ENCODE measurements at regions not wholly inside any gene's neighbourhood (a gene's known extent, or its start where the extent isn't known, plus 50 kb on each side); places are given as distances from the start of the nearest gene placed in this dataset.

- Histone ChIP-seq H3K4me1 (ENCODE audit: control insufficient read depth, insufficient read depth, low read length, poor library complexity, severe bottlenecking) (no peaks in the 10 kb centered on the region), H3K4me3 (ENCODE audit: insufficient read depth, low read depth, low read length, poor library complexity, severe bottlenecking) (no peak overlapping the region), H3K27ac (ENCODE audit: insufficient read depth, low read length, poor library complexity, severe bottlenecking) (no peak overlapping the region), H3K36me3 (ENCODE audit: control insufficient read depth, insufficient read depth, low read length) (no peaks in the 10 kb centered on the region), H3K9me3 (ENCODE audit: control insufficient read depth, low read length) (no peaks in the 10 kb centered on the region), H3K27me3 (replicated peaks; ENCODE audit: control insufficient read depth, insufficient read depth, low read length, poor library complexity, severe bottlenecking) (no peaks in the 10 kb centered on the region)
- no peak for DNase-seq
Observed at GRCh38 chr2:168338292-168338691, 90.9 kb upstream of the STK39 start.

- H3K9me3 ChIP-seq (ENCODE audit: control insufficient read depth, low read length), result no peaks in the 10 kb centered on the region
- no peaks in the 10 kb centered on the region for H3K27me3 ChIP-seq (replicated peaks; ENCODE audit: control insufficient read depth, insufficient read depth, low read length, poor library complexity, severe bottlenecking)
- DNase-seq, result no peak
- H3K4me3 ChIP-seq (ENCODE audit: insufficient read depth, low read depth, low read length, poor library complexity, severe bottlenecking), result no peak overlapping the region
- no peaks in the 10 kb centered on the region for H3K4me1 ChIP-seq (ENCODE audit: control insufficient read depth, insufficient read depth, low read length, poor library complexity, severe bottlenecking)
- H3K27ac ChIP-seq (ENCODE audit: insufficient read depth, low read length, poor library complexity, severe bottlenecking), result no peak overlapping the region
- H3K36me3 ChIP-seq (ENCODE audit: control insufficient read depth, insufficient read depth, low read length), result no peaks in the 10 kb centered on the region
Observed at GRCh38 chr2:168338803-168339437, 91.5 kb upstream of the STK39 start.

DNA sequence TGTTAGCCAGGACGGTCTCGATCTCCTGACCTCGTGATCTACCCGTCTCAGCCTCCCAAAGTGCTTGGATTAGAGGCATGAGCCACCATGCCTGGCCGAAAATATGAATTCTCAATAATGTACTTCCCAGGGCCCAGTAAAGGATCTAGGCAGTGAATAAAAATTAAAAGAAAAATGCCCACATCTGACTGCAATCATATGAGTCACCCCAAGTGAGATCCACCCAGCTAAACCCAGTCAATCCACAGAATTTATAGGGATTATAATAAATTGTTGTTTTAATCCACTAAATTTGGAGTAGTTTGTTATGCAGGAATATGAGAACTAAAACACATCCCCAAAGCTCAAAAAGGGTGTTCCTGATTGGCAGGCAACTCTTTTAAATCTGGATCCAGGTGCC, 93.5 kb upstream of the STK39 start:
- H3K27me3 ChIP-seq (replicated peaks; ENCODE audit: control insufficient read depth, insufficient read depth, low read length, poor library complexity, severe bottlenecking), result no peaks in the 10 kb centered on the region
- H3K4me3 ChIP-seq (ENCODE audit: insufficient read depth, low read depth, low read length, poor library complexity, severe bottlenecking), result no peak overlapping the region
- DNase-seq, result no peak
- no peak overlapping the region for H3K27ac ChIP-seq (ENCODE audit: insufficient read depth, low read length, poor library complexity, severe bottlenecking)
- H3K9me3 ChIP-seq (ENCODE audit: control insufficient read depth, low read length), result no peaks in the 10 kb centered on the region
- H3K36me3 ChIP-seq (ENCODE audit: control insufficient read depth, insufficient read depth, low read length), result no peaks in the 10 kb centered on the region
- H3K4me1 ChIP-seq (ENCODE audit: control insufficient read depth, insufficient read depth, low read length, poor library complexity, severe bottlenecking), result no peaks in the 10 kb centered on the region

GRCh38 chr2:168343586-168343985, 96.2 kb upstream of the STK39 start:
- no peak overlapping the region for H3K27ac ChIP-seq (ENCODE audit: insufficient read depth, low read length, poor library complexity, severe bottlenecking)
- H3K4me1 ChIP-seq (ENCODE audit: control insufficient read depth, insufficient read depth, low read length, poor library complexity, severe bottlenecking), result no peaks in the 10 kb centered on the region
- H3K27me3 ChIP-seq (replicated peaks; ENCODE audit: control insufficient read depth, insufficient read depth, low read length, poor library complexity, severe bottlenecking), result no peaks in the 10 kb centered on the region
- no peaks in the 10 kb centered on the region for H3K9me3 ChIP-seq (ENCODE audit: control insufficient read depth, low read length)
- DNase-seq, result no peak
- no peak overlapping the region for H3K4me3 ChIP-seq (ENCODE audit: insufficient read depth, low read depth, low read length, poor library complexity, severe bottlenecking)
- no peaks in the 10 kb centered on the region for H3K36me3 ChIP-seq (ENCODE audit: control insufficient read depth, insufficient read depth, low read length)

DNA sequence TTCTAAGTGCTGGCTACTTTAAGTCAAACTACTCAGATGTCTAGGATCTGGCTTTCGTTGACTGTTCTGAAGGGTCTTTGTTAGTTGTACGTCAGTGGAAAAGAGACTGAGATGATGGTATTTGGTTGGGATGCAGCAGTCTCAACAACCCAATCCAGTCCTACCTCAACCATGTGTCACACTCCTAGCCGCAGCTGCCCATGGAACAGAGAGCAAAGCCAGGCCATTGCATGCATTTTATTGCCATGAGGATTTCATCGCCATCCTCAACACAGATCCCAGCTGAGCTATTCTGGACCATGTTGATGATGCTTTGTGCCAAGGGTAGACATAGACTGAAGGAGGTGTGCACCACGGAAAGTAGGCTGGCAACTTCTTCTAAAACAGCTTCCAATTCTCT, 97.3 kb upstream of the STK39 start:
- Histone ChIP-seq H3K36me3 (ENCODE audit: control insufficient read depth, insufficient read depth, low read length) (no peaks in the 10 kb centered on the region), H3K27me3 (replicated peaks; ENCODE audit: control insufficient read depth, insufficient read depth, low read length, poor library complexity, severe bottlenecking) (no peaks in the 10 kb centered on the region), H3K4me3 (ENCODE audit: insufficient read depth, low read depth, low read length, poor library complexity, severe bottlenecking) (no peak overlapping the region), H3K27ac (ENCODE audit: insufficient read depth, low read length, poor library complexity, severe bottlenecking) (no peak overlapping the region), H3K9me3 (ENCODE audit: control insufficient read depth, low read length) (no peaks in the 10 kb centered on the region), H3K4me1 (ENCODE audit: control insufficient read depth, insufficient read depth, low read length, poor library complexity, severe bottlenecking) (no peaks in the 10 kb centered on the region)
- no peak for DNase-seq

DNA sequence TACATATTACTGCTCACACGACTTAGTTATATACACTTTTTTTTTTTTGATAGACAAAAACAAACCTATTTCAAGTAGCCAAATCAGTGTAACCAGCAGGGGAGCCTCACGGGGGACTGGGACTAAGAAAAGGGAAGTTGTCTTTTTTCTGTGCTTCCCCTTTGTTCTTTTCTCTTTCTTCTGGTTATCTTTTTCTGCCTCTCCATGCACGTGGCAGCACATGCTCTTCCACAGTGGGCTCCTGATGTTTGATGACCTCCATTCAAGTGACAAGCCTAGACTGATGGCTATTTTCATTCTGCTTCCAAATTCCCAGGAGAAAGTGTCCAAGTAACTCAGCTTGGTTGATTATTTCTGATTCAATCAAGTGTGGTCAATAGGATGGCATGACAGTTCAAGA, 98.2 kb upstream of the STK39 start:
- no peaks in the 10 kb centered on the region for H3K27me3 ChIP-seq (replicated peaks; ENCODE audit: control insufficient read depth, insufficient read depth, low read length, poor library complexity, severe bottlenecking)
- H3K36me3 ChIP-seq (ENCODE audit: control insufficient read depth, insufficient read depth, low read length), result no peaks in the 10 kb centered on the region
- H3K4me1 ChIP-seq (ENCODE audit: control insufficient read depth, insufficient read depth, low read length, poor library complexity, severe bottlenecking), result no peaks in the 10 kb centered on the region
- no peak overlapping the region for H3K27ac ChIP-seq (ENCODE audit: insufficient read depth, low read length, poor library complexity, severe bottlenecking)
- no peak for DNase-seq
- H3K9me3 ChIP-seq (ENCODE audit: control insufficient read depth, low read length), result no peaks in the 10 kb centered on the region
- H3K4me3 ChIP-seq (ENCODE audit: insufficient read depth, low read depth, low read length, poor library complexity, severe bottlenecking), result no peak overlapping the region

- DNase-seq, result peak; percentile 32 to 50 (median 35)
- no peaks in the 10 kb centered on the region for H3K27me3 ChIP-seq (replicated peaks; ENCODE audit: control insufficient read depth, insufficient read depth, low read length, poor library complexity, severe bottlenecking)
- peak overlapping the region; percentile 10 for H3K4me3 ChIP-seq (ENCODE audit: insufficient read depth, low read depth, low read length, poor library complexity, severe bottlenecking)
- no peak overlapping the region for H3K27ac ChIP-seq (ENCODE audit: insufficient read depth, low read length, poor library complexity, severe bottlenecking)
- no peaks in the 10 kb centered on the region for H3K4me1 ChIP-seq (ENCODE audit: control insufficient read depth, insufficient read depth, low read length, poor library complexity, severe bottlenecking)
- no peaks in the 10 kb centered on the region for H3K36me3 ChIP-seq (ENCODE audit: control insufficient read depth, insufficient read depth, low read length)
- no peaks in the 10 kb centered on the region for H3K9me3 ChIP-seq (ENCODE audit: control insufficient read depth, low read length)
Observed at GRCh38 chr2:168346725-168347477, 99.5 kb upstream of the STK39 start.

- Histone ChIP-seq H3K4me1 (ENCODE audit: control insufficient read depth, insufficient read depth, low read length, poor library complexity, severe bottlenecking) (no peaks in the 10 kb centered on the region), H3K27me3 (replicated peaks; ENCODE audit: control insufficient read depth, insufficient read depth, low read length, poor library complexity, severe bottlenecking) (no peaks in the 10 kb centered on the region), H3K4me3 (ENCODE audit: insufficient read depth, low read depth, low read length, poor library complexity, severe bottlenecking) (no peak overlapping the region), H3K9me3 (ENCODE audit: control insufficient read depth, low read length) (no peaks in the 10 kb centered on the region), H3K36me3 (ENCODE audit: control insufficient read depth, insufficient read depth, low read length) (no peaks in the 10 kb centered on the region), H3K27ac (ENCODE audit: insufficient read depth, low read length, poor library complexity, severe bottlenecking) (no peak overlapping the region)
- DNase-seq, result no peak
Observed at GRCh38 chr2:168348076-168348475, 100.7 kb upstream of the STK39 start.

DNA sequence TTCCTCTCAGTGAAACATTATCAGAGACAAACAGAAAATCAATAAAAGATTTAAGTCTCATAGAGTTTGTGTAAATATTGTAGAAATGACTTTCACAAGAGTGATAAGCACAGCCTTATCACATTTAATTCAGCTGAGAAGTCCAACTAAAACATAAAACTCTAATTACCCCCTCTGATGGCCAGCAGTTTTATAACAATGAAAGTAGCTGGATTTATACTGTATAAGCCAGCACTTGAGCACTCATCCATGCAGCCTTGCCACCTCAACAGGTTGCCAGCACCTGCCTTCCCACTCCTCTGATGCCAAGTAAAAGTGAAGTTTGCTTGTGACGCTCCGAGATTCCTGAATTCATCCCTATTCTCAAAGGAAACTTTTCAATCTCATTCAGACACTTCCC, 103.0 kb upstream of the STK39 start:
- Histone ChIP-seq H3K27me3 (replicated peaks; ENCODE audit: control insufficient read depth, insufficient read depth, low read length, poor library complexity, severe bottlenecking) (no peaks in the 10 kb centered on the region), H3K4me1 (ENCODE audit: control insufficient read depth, insufficient read depth, low read length, poor library complexity, severe bottlenecking) (no peaks in the 10 kb centered on the region), H3K4me3 (ENCODE audit: insufficient read depth, low read depth, low read length, poor library complexity, severe bottlenecking) (no peak overlapping the region), H3K9me3 (ENCODE audit: control insufficient read depth, low read length) (no peaks in the 10 kb centered on the region), H3K36me3 (ENCODE audit: control insufficient read depth, insufficient read depth, low read length) (no peaks in the 10 kb centered on the region), H3K27ac (ENCODE audit: insufficient read depth, low read length, poor library complexity, severe bottlenecking) (no peak overlapping the region)
- no peak for DNase-seq

- no peaks in the 10 kb centered on the region for H3K4me1 ChIP-seq (ENCODE audit: control insufficient read depth, insufficient read depth, low read length, poor library complexity, severe bottlenecking)
- no peak for DNase-seq
- H3K27ac ChIP-seq (ENCODE audit: insufficient read depth, low read length, poor library complexity, severe bottlenecking), result no peak overlapping the region
- H3K36me3 ChIP-seq (ENCODE audit: control insufficient read depth, insufficient read depth, low read length), result no peaks in the 10 kb centered on the region
- H3K27me3 ChIP-seq (replicated peaks; ENCODE audit: control insufficient read depth, insufficient read depth, low read length, poor library complexity, severe bottlenecking), result no peaks in the 10 kb centered on the region
- H3K4me3 ChIP-seq (ENCODE audit: insufficient read depth, low read depth, low read length, poor library complexity, severe bottlenecking), result no peak overlapping the region
- H3K9me3 ChIP-seq (ENCODE audit: control insufficient read depth, low read length), result no peaks in the 10 kb centered on the region
Observed at GRCh38 chr2:168353251-168353650, 102.8 kb upstream of the CERS6 start.

All from effector memory CD4-positive, alpha-beta T cell (primary cell).